ENCODE measurements at regions not wholly inside any gene's neighbourhood (a gene's known extent, or its start where the extent isn't known, plus 50 kb on each side); places are given as distances from the start of the nearest gene placed in this dataset.
"Not testable (repeated sequence)": the region's sequence is repeated elsewhere in the genome, so short reads cannot be mapped to it uniquely, and the experiment has no call there.

GRCh38 chr4:104575278-104575677 is 80.6 kb upstream of the CXXC4 start:
- TF ChIP-seq TCF4 (CRISPR knock-in tag; IDR thresholded peaks at IDR 0.05; ENCODE audit: borderline replicate concordance) (no peak), GLIS3 (CRISPR knock-in tag; IDR thresholded peaks at IDR 0.05) (no peak), ZFP3 (CRISPR knock-in tag; IDR thresholded peaks at IDR 0.05) (no peak), CREB5 (CRISPR knock-in tag; IDR thresholded peaks at IDR 0.05; ENCODE audit: low read depth) (no peak), ZNF70 (CRISPR knock-in tag; IDR thresholded peaks at IDR 0.05) (no peak), TOX (CRISPR knock-in tag; IDR thresholded peaks at IDR 0.05; ENCODE audit: borderline replicate concordance) (no peak), ZNF8 (CRISPR knock-in tag; IDR thresholded peaks at IDR 0.05) (no peak)
- no peak for ATAC-seq

GRCh38 chr4:104577405-104577804 is 82.7 kb upstream of the CXXC4 start:
- TF ChIP-seq CREB5 (CRISPR knock-in tag; IDR thresholded peaks at IDR 0.05; ENCODE audit: low read depth) = no peak
- no peak for TF ChIP-seq ZNF8 (CRISPR knock-in tag; IDR thresholded peaks at IDR 0.05)
- no peak for TF ChIP-seq ZNF70 (CRISPR knock-in tag; IDR thresholded peaks at IDR 0.05)
- TF ChIP-seq CSRNP3 (CRISPR knock-in tag; IDR thresholded peaks at IDR 0.05) = no peak
- no peak for TF ChIP-seq ZFP3 (CRISPR knock-in tag; IDR thresholded peaks at IDR 0.05)
- no peak for TF ChIP-seq ISL1 (CRISPR knock-in tag; IDR thresholded peaks at IDR 0.05)
- no peak for TF ChIP-seq GLIS3 (CRISPR knock-in tag; IDR thresholded peaks at IDR 0.05)
- TF ChIP-seq PPARA (CRISPR knock-in tag; IDR thresholded peaks at IDR 0.05; ENCODE audit: borderline replicate concordance) = no peak
- no peak for TF ChIP-seq POU6F1 (CRISPR knock-in tag; IDR thresholded peaks at IDR 0.05; ENCODE audit: borderline replicate concordance, low read depth)
- no peak for TF ChIP-seq BACH2 (CRISPR knock-in tag; IDR thresholded peaks at IDR 0.05; ENCODE audit: borderline replicate concordance)
- TF ChIP-seq PATZ1 (CRISPR knock-in tag; IDR thresholded peaks at IDR 0.05; ENCODE audit: borderline replicate concordance) = no peak
- no peak for TF ChIP-seq ARNTL (CRISPR knock-in tag; IDR thresholded peaks at IDR 0.05; ENCODE audit: borderline replicate concordance, low read depth)
- TF ChIP-seq TSHZ2 (CRISPR knock-in tag; IDR thresholded peaks at IDR 0.05) = no peak
- TF ChIP-seq CSDC2 (CRISPR knock-in tag; IDR thresholded peaks at IDR 0.05) = no peak
- TF ChIP-seq ZNF565 (CRISPR knock-in tag; conservative IDR thresholded peaks at IDR 0.05; ENCODE audit: low read depth) = no peak
- no peak for TF ChIP-seq ZC3H10 (CRISPR knock-in tag; IDR thresholded peaks at IDR 0.05)
- TF ChIP-seq TCF4 (CRISPR knock-in tag; IDR thresholded peaks at IDR 0.05; ENCODE audit: borderline replicate concordance) = no peak
- TF ChIP-seq TOX (CRISPR knock-in tag; IDR thresholded peaks at IDR 0.05; ENCODE audit: borderline replicate concordance) = no peak
- no peak for TF ChIP-seq RARB (CRISPR knock-in tag; IDR thresholded peaks at IDR 0.05)
- TF ChIP-seq ESRRG (CRISPR knock-in tag; IDR thresholded peaks at IDR 0.05) = no peak
- no peak for ATAC-seq

- not testable (repeated sequence) for ATAC-seq
Observed at GRCh38 chr4:104581476-104581875, 86.8 kb upstream of the CXXC4 start.

- ATAC-seq = not testable (repeated sequence)
Observed at GRCh38 chr4:104582056-104582455, 87.4 kb upstream of the CXXC4 start.

Measured in SK-N-SH treated with all-trans-retinoic acid at 6 μM for 48 hours (cell line).